ENCODE measurements at regions not wholly inside any gene's neighbourhood (a gene's known extent, or its start where the extent isn't known, plus 50 kb on each side); places are given as distances from the start of the nearest gene placed in this dataset.

GRCh38 chr3:166248784-166249183, 411.6 kb upstream of the BCHE start:
- TF ChIP-seq MXI1 (IDR thresholded peaks at IDR 0.05; ENCODE audit: borderline replicate concordance, low read depth, low read length) (no peak), USF2 (IDR thresholded peaks at IDR 0.05; ENCODE audit: low read depth, low read length) (no peak), USF2 (CRISPR knock-in tag; IDR thresholded peaks at IDR 0.05; ENCODE audit: borderline replicate concordance) (no peak), POLR2A (IDR thresholded peaks at IDR 0.05; ENCODE audit: insufficient read depth in 1 of 2, low read depth in 2 of 2, low read length in 2 of 2) (no peak), ELF3 (CRISPR knock-in tag; IDR thresholded peaks at IDR 0.05) (no peak), ZNF589 (CRISPR knock-in tag; conservative IDR thresholded peaks at IDR 0.05) (no peak), ESRRA (CRISPR knock-in tag; IDR thresholded peaks at IDR 0.05; ENCODE audit: low read depth) (no peak)
- TF ChIP-seq, protein P1, sequence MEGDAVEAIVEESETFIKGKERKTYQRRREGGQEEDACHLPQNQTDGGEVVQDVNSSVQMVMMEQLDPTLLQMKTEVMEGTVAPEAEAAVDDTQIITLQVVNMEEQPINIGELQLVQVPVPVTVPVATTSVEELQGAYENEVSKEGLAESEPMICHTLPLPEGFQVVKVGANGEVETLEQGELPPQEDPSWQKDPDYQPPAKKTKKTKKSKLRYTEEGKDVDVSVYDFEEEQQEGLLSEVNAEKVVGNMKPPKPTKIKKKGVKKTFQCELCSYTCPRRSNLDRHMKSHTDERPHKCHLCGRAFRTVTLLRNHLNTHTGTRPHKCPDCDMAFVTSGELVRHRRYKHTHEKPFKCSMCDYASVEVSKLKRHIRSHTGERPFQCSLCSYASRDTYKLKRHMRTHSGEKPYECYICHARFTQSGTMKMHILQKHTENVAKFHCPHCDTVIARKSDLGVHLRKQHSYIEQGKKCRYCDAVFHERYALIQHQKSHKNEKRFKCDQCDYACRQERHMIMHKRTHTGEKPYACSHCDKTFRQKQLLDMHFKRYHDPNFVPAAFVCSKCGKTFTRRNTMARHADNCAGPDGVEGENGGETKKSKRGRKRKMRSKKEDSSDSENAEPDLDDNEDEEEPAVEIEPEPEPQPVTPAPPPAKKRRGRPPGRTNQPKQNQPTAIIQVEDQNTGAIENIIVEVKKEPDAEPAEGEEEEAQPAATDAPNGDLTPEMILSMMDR (CRISPR knock-in tag; IDR thresholded peaks at IDR 0.05): no peak

Measured in HepG2 (cell line).